Kidney epithelial cell (primary cell): ENCODE measurements at regions not wholly inside any gene's neighbourhood (a gene's known extent, or its start where the extent isn't known, plus 50 kb on each side); places are given as distances from the start of the nearest gene placed in this dataset.

Experiments
- DNase-seq: peaks from one replicate; pipeline ENCODE4 v3.0.0-alpha.2; 2010; ENCODE audit warnings: low read depth
- H3K27me3 ChIP-seq: 2 replicates; pipeline ENCODE4 v1.6.0; 2011; ENCODE audit warnings: low read length; ENCODE audit not compliant: control insufficient read depth, insufficient read depth
- H3K36me3 ChIP-seq: 2 replicates; pipeline ENCODE4 v1.5.1; 2011; ENCODE audit warnings: low read length; ENCODE audit not compliant: control insufficient read depth, insufficient read depth
- H3K4me3 ChIP-seq: 2 replicates; pipeline ENCODE4 v1.5.1; 2011; ENCODE audit warnings: low read depth, mild to moderate bottlenecking, control low read depth, low read length
- CTCF ChIP-seq: IDR thresholded peaks from 2 replicates; pipeline ENCODE4 v1.5.1; 2011; ENCODE audit warnings: mild to moderate bottlenecking, moderate library complexity, low read length, control low read depth, inconsistent platforms; ENCODE audit not compliant: insufficient read depth, poor library complexity, severe bottlenecking

- no peaks in the 10 kb centered on the region for H3K27me3 ChIP-seq
- DNase-seq: peak; percentile 35
- no peak for TF ChIP-seq CTCF
- H3K36me3 ChIP-seq: no peaks in the 10 kb centered on the region
- no peak overlapping the region for H3K4me3 ChIP-seq
Observed at GRCh38 chr6:25035512-25036435, 100.0 kb upstream of the RIPOR2 start.

GRCh38 chr6:25036461-25036860 is 100.7 kb upstream of the RIPOR2 start:
- no peak for DNase-seq
- no peak for TF ChIP-seq CTCF
- Histone ChIP-seq H3K4me3 (no peak overlapping the region), H3K27me3 (no peaks in the 10 kb centered on the region), H3K36me3 (no peaks in the 10 kb centered on the region)

- no peak for DNase-seq
- H3K36me3 ChIP-seq: no peaks in the 10 kb centered on the region
- TF ChIP-seq CTCF: no peak
Observed at GRCh38 chr6:25038300-25038699, 102.5 kb upstream of the RIPOR2 start.

GRCh38 chr6:25038999-25039398 is 103.2 kb upstream of the RIPOR2 start:
- H3K36me3 ChIP-seq: no peaks in the 10 kb centered on the region
- H3K27me3 ChIP-seq: no peaks in the 10 kb centered on the region
- no peak overlapping the region for H3K4me3 ChIP-seq
- DNase-seq: no peak
- TF ChIP-seq CTCF: no peak

More at GRCh38 chr6:25038300-25038699, 102.5 kb upstream of the RIPOR2 start:
- Histone ChIP-seq H3K27me3 (no peaks in the 10 kb centered on the region), H3K4me3 (no peak overlapping the region)

GRCh38 chr6:25041485-25042035 is 105.8 kb upstream of the RIPOR2 start:
- TF ChIP-seq CTCF: no peak
- no peak overlapping the region for H3K4me3 ChIP-seq
- H3K27me3 ChIP-seq: no peaks in the 10 kb centered on the region
- no peaks in the 10 kb centered on the region for H3K36me3 ChIP-seq
- DNase-seq: no peak
